ENCODE measurements at regions not wholly inside any gene's neighbourhood (a gene's known extent, or its start where the extent isn't known, plus 50 kb on each side); places are given as distances from the start of the nearest gene placed in this dataset.

GRCh38 chr10:85316276-85316675 lies 987.9 kb downstream of the CCSER2 start:
- TF ChIP-seq, protein P1, sequence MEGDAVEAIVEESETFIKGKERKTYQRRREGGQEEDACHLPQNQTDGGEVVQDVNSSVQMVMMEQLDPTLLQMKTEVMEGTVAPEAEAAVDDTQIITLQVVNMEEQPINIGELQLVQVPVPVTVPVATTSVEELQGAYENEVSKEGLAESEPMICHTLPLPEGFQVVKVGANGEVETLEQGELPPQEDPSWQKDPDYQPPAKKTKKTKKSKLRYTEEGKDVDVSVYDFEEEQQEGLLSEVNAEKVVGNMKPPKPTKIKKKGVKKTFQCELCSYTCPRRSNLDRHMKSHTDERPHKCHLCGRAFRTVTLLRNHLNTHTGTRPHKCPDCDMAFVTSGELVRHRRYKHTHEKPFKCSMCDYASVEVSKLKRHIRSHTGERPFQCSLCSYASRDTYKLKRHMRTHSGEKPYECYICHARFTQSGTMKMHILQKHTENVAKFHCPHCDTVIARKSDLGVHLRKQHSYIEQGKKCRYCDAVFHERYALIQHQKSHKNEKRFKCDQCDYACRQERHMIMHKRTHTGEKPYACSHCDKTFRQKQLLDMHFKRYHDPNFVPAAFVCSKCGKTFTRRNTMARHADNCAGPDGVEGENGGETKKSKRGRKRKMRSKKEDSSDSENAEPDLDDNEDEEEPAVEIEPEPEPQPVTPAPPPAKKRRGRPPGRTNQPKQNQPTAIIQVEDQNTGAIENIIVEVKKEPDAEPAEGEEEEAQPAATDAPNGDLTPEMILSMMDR (IDR thresholded peaks at IDR 0.05): no peak
- no peak for TF ChIP-seq POLR2A (IDR thresholded peaks at IDR 0.05)

All from lower leg skin (tissue), 3 donors.